Keratinocyte (primary cell): ENCODE measurements at regions not wholly inside any gene's neighbourhood (a gene's known extent, or its start where the extent isn't known, plus 50 kb on each side); places are given as distances from the start of the nearest gene placed in this dataset.
"Not testable (repeated sequence)": the region's sequence is repeated elsewhere in the genome, so short reads cannot be mapped to it uniquely, and the experiment has no call there.

Experiments used
- CTCF ChIP-seq, 3 experiments: IDR thresholded peaks in 1 of 3; conservative IDR thresholded peaks in 1 of 3; optimal IDR thresholded peaks in 1 of 3; 2 replicates in 2 of 3; 3 replicates in 1 of 3; pipeline versions ENCODE3 to v1.5.1; 2011; ENCODE audit warnings: low read length in 3 of 3, mild to moderate bottlenecking in 3 of 3, moderate library complexity in 2 of 3, control low read depth in 1 of 3, inconsistent platforms in 1 of 3; ENCODE audit not compliant: insufficient read depth in 2 of 3; ENCODE audit errors: extremely low read depth in 1 of 3
- EZH2 ChIP-seq: IDR thresholded peaks from one replicate; pipeline ENCODE4 v1.6.1; 2012; ENCODE audit warnings: inconsistent platforms, mild to moderate bottlenecking, low read length, moderate library complexity

- TF ChIP-seq CTCF (optimal IDR thresholded peaks at IDR 0.05 in 1 of 3, IDR thresholded peaks at IDR 0.05 in 1 of 3, conservative IDR thresholded peaks at IDR 0.05 in 1 of 3; ENCODE audit: extremely low read depth in 1 of 3, insufficient read depth in 2 of 3, low read length in 3 of 3); EZH2: not testable (repeated sequence)
These were observed 326.6 kb upstream of the KCNMB2 start for GRCh38 chr3:178209618-178210017.
